ENCODE measurements at regions not wholly inside any gene's neighbourhood (a gene's known extent, or its start where the extent isn't known, plus 50 kb on each side); places are given as distances from the start of the nearest gene placed in this dataset.

GRCh38 chr10:14380746-14381145 lies 50.0 kb upstream of the FRMD4A start:
- Histone ChIP-seq H3K27ac (no peak overlapping the region), H3K9me3 (ENCODE audit: low read depth) (no peaks in the 10 kb centered on the region), H3K4me1 (ENCODE audit: low read depth) (no peaks in the 10 kb centered on the region), H3K27me3 (peaks cover 8% of the 10 kb centered on the region), H3K36me3 (no peaks in the 10 kb centered on the region), H3K4me3 (no peak overlapping the region)
- TF ChIP-seq, protein P1, sequence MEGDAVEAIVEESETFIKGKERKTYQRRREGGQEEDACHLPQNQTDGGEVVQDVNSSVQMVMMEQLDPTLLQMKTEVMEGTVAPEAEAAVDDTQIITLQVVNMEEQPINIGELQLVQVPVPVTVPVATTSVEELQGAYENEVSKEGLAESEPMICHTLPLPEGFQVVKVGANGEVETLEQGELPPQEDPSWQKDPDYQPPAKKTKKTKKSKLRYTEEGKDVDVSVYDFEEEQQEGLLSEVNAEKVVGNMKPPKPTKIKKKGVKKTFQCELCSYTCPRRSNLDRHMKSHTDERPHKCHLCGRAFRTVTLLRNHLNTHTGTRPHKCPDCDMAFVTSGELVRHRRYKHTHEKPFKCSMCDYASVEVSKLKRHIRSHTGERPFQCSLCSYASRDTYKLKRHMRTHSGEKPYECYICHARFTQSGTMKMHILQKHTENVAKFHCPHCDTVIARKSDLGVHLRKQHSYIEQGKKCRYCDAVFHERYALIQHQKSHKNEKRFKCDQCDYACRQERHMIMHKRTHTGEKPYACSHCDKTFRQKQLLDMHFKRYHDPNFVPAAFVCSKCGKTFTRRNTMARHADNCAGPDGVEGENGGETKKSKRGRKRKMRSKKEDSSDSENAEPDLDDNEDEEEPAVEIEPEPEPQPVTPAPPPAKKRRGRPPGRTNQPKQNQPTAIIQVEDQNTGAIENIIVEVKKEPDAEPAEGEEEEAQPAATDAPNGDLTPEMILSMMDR (IDR thresholded peaks at IDR 0.05; ENCODE audit: low read depth, low read length) = no peak
- no peak for DNase-seq (ENCODE audit: low read depth in 1 of 2, low spot score in 1 of 2)
